ENCODE measurements at regions not wholly inside any gene's neighbourhood (a gene's known extent, or its start where the extent isn't known, plus 50 kb on each side); places are given as distances from the start of the nearest gene placed in this dataset.

DNA sequence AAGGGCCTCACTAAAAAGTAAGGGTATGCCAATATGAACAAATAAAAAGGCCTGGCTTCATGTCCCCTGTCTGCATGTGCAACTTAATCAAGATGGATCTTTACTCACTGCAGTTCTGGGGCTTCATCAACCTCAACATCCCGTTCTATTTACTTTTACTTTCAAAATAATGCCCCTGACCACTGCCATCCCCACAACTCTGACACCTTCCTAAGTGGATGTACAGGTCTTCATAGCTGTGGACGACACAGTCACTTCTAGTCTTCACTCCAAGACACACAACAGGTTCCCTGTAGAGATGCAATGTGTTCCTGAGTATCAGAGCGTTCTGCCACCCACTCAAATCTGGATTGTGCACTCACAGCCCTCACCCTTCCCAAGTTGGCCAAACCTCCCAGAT is 136.1 kb downstream of the ENC1 start:
- intact Hi-C loops (cut with DNase I) = no loop called here
- H3K4me1 ChIP-seq (ENCODE audit: insufficient read depth) = no peaks in the 10 kb centered on the region
- no peak overlapping the region for H3K27ac ChIP-seq
- no peak for DNase-seq
- WGBS, 3 donors = 88 to 95% (median 94%) methylated on average over 3 of the region's 3 CpGs
- no peak for TF ChIP-seq EP300 (IDR thresholded peaks at IDR 0.05)
- no peak for TF ChIP-seq CTCF (IDR thresholded peaks at IDR 0.05)
- TF ChIP-seq POLR2A (IDR thresholded peaks at IDR 0.05) = no peak
- H3K9me3 ChIP-seq = no peaks in the 10 kb centered on the region
- H3K36me3 ChIP-seq = no peaks in the 10 kb centered on the region
- no peaks in the 10 kb centered on the region for H3K27me3 ChIP-seq
- H3K4me3 ChIP-seq = no peak overlapping the region

DNA sequence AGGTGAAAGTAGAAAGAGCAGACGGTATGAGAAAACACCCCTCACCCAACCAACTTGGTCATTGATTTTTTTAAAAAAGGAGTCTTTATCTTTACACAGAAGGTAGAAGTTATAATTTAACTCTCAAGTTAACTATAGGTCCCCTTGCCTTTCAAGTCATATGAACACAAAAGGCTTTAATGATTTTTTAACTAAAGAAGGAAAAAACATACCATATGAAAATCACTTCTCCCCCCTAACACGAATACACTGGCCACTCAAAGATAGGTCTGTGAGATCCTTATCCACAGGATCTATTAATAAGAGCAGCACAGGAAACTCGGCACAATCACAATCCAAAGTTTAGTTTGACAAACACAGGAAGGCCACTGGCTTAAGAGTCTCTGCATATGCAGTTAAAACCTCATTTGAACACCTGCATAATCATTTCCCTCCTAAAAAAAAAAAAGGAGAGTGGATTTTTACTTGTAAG is 138.0 kb downstream of the ENC1 start:
- Histone ChIP-seq H3K9me3 (no peaks in the 10 kb centered on the region), H3K4me3 (no peak overlapping the region), H3K27ac (no peak overlapping the region), H3K27me3 (no peaks in the 10 kb centered on the region), H3K4me1 (ENCODE audit: insufficient read depth) (no peaks in the 10 kb centered on the region), H3K36me3 (no peaks in the 10 kb centered on the region)
- DNase-seq = no peak
- intact Hi-C loops (cut with DNase I) = no loop called here
- TF ChIP-seq CTCF (IDR thresholded peaks at IDR 0.05) (no peak), POLR2A (IDR thresholded peaks at IDR 0.05) (no peak), EP300 (IDR thresholded peaks at IDR 0.05) (no peak)
- 82 to 91% (median 82%) methylated on average over 3 of the region's 3 CpGs for WGBS, 3 donors

- no peaks in the 10 kb centered on the region for H3K36me3 ChIP-seq
- H3K4me3 ChIP-seq = no peak overlapping the region
- H3K27me3 ChIP-seq = no peaks in the 10 kb centered on the region
- no peak overlapping the region for H3K27ac ChIP-seq
- intact Hi-C loops (cut with DNase I) = no loop called here
- no peak for DNase-seq
- H3K9me3 ChIP-seq = no peaks in the 10 kb centered on the region
- WGBS, 3 donors = 82 to 91% (median 89%) methylated on average over 5 of the region's 5 CpGs
- TF ChIP-seq CTCF (IDR thresholded peaks at IDR 0.05) (no peak), EP300 (IDR thresholded peaks at IDR 0.05) (no peak), POLR2A (IDR thresholded peaks at IDR 0.05) (no peak)
- H3K4me1 ChIP-seq (ENCODE audit: insufficient read depth) = no peaks in the 10 kb centered on the region
These were observed 138.7 kb downstream of the ENC1 start for GRCh38 chr5:74501674-74502478.

DNA sequence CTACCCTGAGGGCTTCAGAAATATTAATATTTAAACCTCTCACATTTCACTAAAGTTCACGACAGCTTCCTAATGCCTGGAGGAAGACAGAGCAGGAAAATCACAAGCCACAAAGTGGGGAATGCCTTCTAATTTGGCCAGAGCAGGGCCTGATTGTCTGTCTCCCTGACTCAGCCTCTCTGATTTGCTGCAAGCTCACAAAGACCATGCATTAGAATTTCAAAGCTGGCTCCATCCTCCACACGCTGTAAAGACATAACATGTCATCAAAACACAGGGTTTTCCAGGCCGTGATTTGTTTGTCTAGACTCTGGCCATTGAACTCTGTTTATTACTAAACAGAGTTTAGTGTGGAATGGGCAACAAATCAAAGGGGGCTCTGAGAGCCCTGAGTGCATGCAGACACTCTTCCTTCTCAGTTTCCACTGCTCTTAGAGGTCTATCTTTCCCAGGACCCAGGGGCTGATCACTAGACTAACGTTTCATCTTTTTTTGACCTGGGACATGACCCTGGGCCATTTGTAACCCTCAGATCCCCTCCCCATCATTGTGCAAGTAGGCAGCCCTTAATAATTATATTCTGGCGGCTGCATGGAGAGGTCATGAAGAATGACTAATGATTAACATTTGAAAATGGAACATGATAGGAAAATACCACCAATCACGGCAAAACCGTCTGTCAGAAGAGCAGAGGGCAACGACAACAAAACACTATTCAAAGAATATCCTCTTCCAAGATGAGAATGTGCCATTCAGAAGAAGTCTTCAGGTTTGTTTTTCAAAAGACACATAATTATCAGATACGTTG is 140.2 kb downstream of the ENC1 start:
- TF ChIP-seq POLR2A (IDR thresholded peaks at IDR 0.05) = no peak
- no peak for TF ChIP-seq EP300 (IDR thresholded peaks at IDR 0.05)
- no peak for TF ChIP-seq CTCF (IDR thresholded peaks at IDR 0.05)
- no peaks in the 10 kb centered on the region for H3K36me3 ChIP-seq
- no peak overlapping the region for H3K27ac ChIP-seq
- H3K4me1 ChIP-seq (ENCODE audit: insufficient read depth) = no peaks in the 10 kb centered on the region
- H3K9me3 ChIP-seq = no peaks in the 10 kb centered on the region
- no peak overlapping the region for H3K4me3 ChIP-seq
- no peaks in the 10 kb centered on the region for H3K27me3 ChIP-seq
- intact Hi-C loops (cut with DNase I) = no loop called here
- 43 to 59% (median 50%) methylated on average over 9 of the region's 9 CpGs for WGBS, 3 donors
- DNase-seq = no peak

Measured in ovary (tissue), 7 donors.